Endothelial cell of umbilical vein (primary cell): ENCODE measurements at regions not wholly inside any gene's neighbourhood (a gene's known extent, or its start where the extent isn't known, plus 50 kb on each side); places are given as distances from the start of the nearest gene placed in this dataset.

ENCODE experiments used
- BruUV-seq: library from RNA; stranded (reverse); fragments of 400-500 nt; replicated peaks from 2 replicates; lab custom pipeline; 2021; lab: Mats Ljungman, UMichigan
- CTCF ChIA-PET: fragments of 300-600, 350-600 bp; sonication (Branson Sonifier 250); formaldehyde crosslinking; loops from one replicate; lab custom pipeline; 2021; ENCODE audit warnings: antibody characterized with exemption, inconsistent platforms; lab: Charles Lee
- POLR2A ChIA-PET: fragments of 300-600, 350-600 bp; sonication (Branson Sonifier 250); formaldehyde crosslinking; loops from one replicate; lab custom pipeline; 2021; ENCODE audit warnings: antibody characterized with exemption, inconsistent platforms; lab: Charles Lee
- DNase-seq: peaks from one replicate; pipeline ENCODE4 v3.0.0-alpha.2; 2011; ENCODE audit warnings: low read depth, low spot score
- FAIRE-seq: peaks from 2 replicates; lab custom pipeline; 2011; peaks lifted over from hg19 to GRCh38; lab: Jason Lieb, UNC
- H2AFZ ChIP-seq: 2 replicates; pipeline ENCODE4 v1.6.0; 2012; ENCODE audit warnings: low read depth, low read length, control low read depth, inconsistent platforms
- H3K27ac ChIP-seq: 2 replicates; pipeline ENCODE4 v1.5.1; 2011; ENCODE audit warnings: low read depth, mild to moderate bottlenecking, control low read depth, low read length, moderate library complexity; ENCODE audit not compliant: insufficient read depth
- H3K27me3 ChIP-seq, 2 experiments: 2 replicates each; pipeline versions ENCODE4 v1.6.0 to v1.6.1; 2011; ENCODE audit warnings: low read length in 2 of 2, mixed read lengths in 1 of 2; ENCODE audit not compliant: control insufficient read depth in 2 of 2, insufficient read depth in 2 of 2
- H3K36me3 ChIP-seq, 2 experiments: 2 replicates in 1 of 2; 3 replicates in 1 of 2; pipeline ENCODE4 v1.5.1; 2011; ENCODE audit warnings: low read length in 2 of 2, mild to moderate bottlenecking in 1 of 2, moderate library complexity in 1 of 2; ENCODE audit not compliant: control insufficient read depth in 2 of 2, insufficient read depth in 2 of 2; ENCODE audit errors: extremely low read depth in 1 of 2
- H3K4me1 ChIP-seq: 3 replicates; pipeline ENCODE4 v1.5.1; 2011; ENCODE audit warnings: mild to moderate bottlenecking, low read length; ENCODE audit not compliant: control insufficient read depth, insufficient read depth; ENCODE audit errors: extremely low read depth
- H3K4me2 ChIP-seq: 2 replicates; pipeline ENCODE4 v1.6.1; 2011; ENCODE audit warnings: low read length, control low read depth, mixed read lengths; ENCODE audit not compliant: insufficient read depth
- H3K4me3 ChIP-seq, 3 experiments: fragments of 200-600 bp in 1 of 3; sonication (generic), shearing (Covaris generic) in 1 of 3; replicated peaks in 1 of 3; 2 replicates each; pipeline ENCODE4 v1.5.1; 2011 to 2016; ENCODE audit warnings: control low read depth in 3 of 3, low read length in 3 of 3, mild to moderate bottlenecking in 2 of 3, inconsistent platforms in 1 of 3, low read depth in 1 of 3, moderate library complexity in 1 of 3; ENCODE audit not compliant: insufficient read depth in 1 of 3
- H3K79me2 ChIP-seq: 2 replicates; pipeline ENCODE4 v1.6.0; 2012; ENCODE audit warnings: low read length, inconsistent platforms; ENCODE audit not compliant: control insufficient read depth, insufficient read depth
- H3K9ac ChIP-seq: replicated peaks from 2 replicates; pipeline ENCODE3; 2011; ENCODE audit warnings: low read length, control low read depth; ENCODE audit not compliant: insufficient read depth; ENCODE audit errors: extremely low read depth
- H3K9me1 ChIP-seq: replicated peaks from 3 replicates; pipeline ENCODE4 v1.6.0; 2011; ENCODE audit warnings: mild to moderate bottlenecking, low read length; ENCODE audit not compliant: control insufficient read depth, insufficient read depth; ENCODE audit errors: extremely low read depth
- H3K9me3 ChIP-seq: replicated peaks from 2 replicates; pipeline ENCODE4 v1.5.1; 2012; ENCODE audit warnings: low read length, inconsistent platforms; ENCODE audit not compliant: control insufficient read depth, insufficient read depth
- H4K20me1 ChIP-seq: replicated peaks from 2 replicates; pipeline ENCODE3; 2011; ENCODE audit warnings: mild to moderate bottlenecking, low read length; ENCODE audit not compliant: control insufficient read depth, insufficient read depth; ENCODE audit errors: extremely low read depth
- CTCF ChIP-seq, 2 donors: IDR thresholded peaks; 1 replicate in 1 of 2; 2 replicates in 1 of 2; pipeline ENCODE4 v1.5.1; 2011; ENCODE audit warnings: low read length in 2 of 2, mild to moderate bottlenecking in 2 of 2, moderate library complexity in 2 of 2, control low read depth in 1 of 2, inconsistent platforms in 1 of 2, low read depth in 1 of 2; ENCODE audit not compliant: insufficient read depth in 1 of 2; ENCODE audit errors: extremely low read depth in 1 of 2
- EZH2 ChIP-seq: IDR thresholded peaks from 2 replicates; pipeline ENCODE4 v1.6.1; 2012; ENCODE audit warnings: borderline replicate concordance, low read depth, mild to moderate bottlenecking, moderate library complexity, low read length, inconsistent platforms; ENCODE audit not compliant: severe bottlenecking
- FOS ChIP-seq: IDR thresholded peaks from 2 replicates; pipeline ENCODE4 v1.6.1; 2011; ENCODE audit warnings: mild to moderate bottlenecking, low read length, moderate library complexity, borderline replicate concordance; ENCODE audit not compliant: insufficient read depth
- GATA2 ChIP-seq: IDR thresholded peaks from 2 replicates; pipeline ENCODE4 v1.7.0; 2011; ENCODE audit warnings: low read depth, mild to moderate bottlenecking, moderate library complexity, mixed read lengths, low read length; ENCODE audit not compliant: insufficient read length, insufficient read depth
- JUN ChIP-seq: IDR thresholded peaks from 2 replicates; pipeline ENCODE4 v1.6.1; 2011; ENCODE audit warnings: borderline replicate concordance, low read depth; ENCODE audit not compliant: insufficient read length, insufficient read depth
- MYC ChIP-seq: IDR thresholded peaks from one replicate; pipeline ENCODE4 v1.6.1; 2011; ENCODE audit warnings: mild to moderate bottlenecking, low read depth, low read length
- POLR2A ChIP-seq: IDR thresholded peaks from 2 replicates; pipeline ENCODE4 v1.6.1; 2012; ENCODE audit warnings: low read depth, mild to moderate bottlenecking, control low read depth, low read length
- POLR2AphosphoS5 ChIP-seq: IDR thresholded peaks from 2 replicates; pipeline ENCODE4 v1.6.1; 2012; ENCODE audit warnings: low read depth, mild to moderate bottlenecking, control low read depth, low read length, moderate library complexity; ENCODE audit not compliant: insufficient read depth
- dilution Hi-C: fragments of 300-500 bp; cut with MboI; formaldehyde crosslinking; loops from one replicate; pipeline ENCODE4 v1.15.0; 2019; ENCODE audit warnings: low sequenced_read_pairs; ENCODE audit not compliant: extremely low pct_ligation_motif_present
- intact Hi-C: fragments of 100-400 bp; cut with micrococcal nuclease; formaldehyde crosslinking; loops from one replicate; pipeline ENCODE4 v1.10.0; 2022
- TF ChIP-seq, protein P1 (sequence below): IDR thresholded peaks from 2 replicates; pipeline ENCODE4 v1.6.1; 2011; ENCODE audit not compliant: insufficient read depth, insufficient read length

- FAIRE-seq (no peak), DNase-seq (no peak)
- peaks cover 8% of the 10 kb centered on the region for H3K9me3 ChIP-seq
- intact Hi-C loops: no loop called here
- no peaks in the 10 kb centered on the region for H4K20me1 ChIP-seq
- BruUV-seq: no TSS peak
- dilution Hi-C loops: no loop called here
- H3K9ac ChIP-seq: no peak overlapping the region
- ChIA-PET CTCF (no interaction called here), POLR2A (no interaction called here)
- no peak overlapping the region for H3K27ac ChIP-seq
- no peaks in the 10 kb centered on the region for H3K9me1 ChIP-seq
- no peaks in the 10 kb centered on the region for H3K36me3 ChIP-seq
- TF ChIP-seq FOS: no peak
- TF ChIP-seq GATA2: no peak
- no peak for TF ChIP-seq MYC
- TF ChIP-seq POLR2AphosphoS5: no peak
- TF ChIP-seq, protein P1, sequence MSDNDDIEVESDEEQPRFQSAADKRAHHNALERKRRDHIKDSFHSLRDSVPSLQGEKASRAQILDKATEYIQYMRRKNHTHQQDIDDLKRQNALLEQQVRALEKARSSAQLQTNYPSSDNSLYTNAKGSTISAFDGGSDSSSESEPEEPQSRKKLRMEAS: no peak
- TF ChIP-seq JUN: no peak
- no peak for TF ChIP-seq POLR2A
- no peak for TF ChIP-seq EZH2
- TF ChIP-seq CTCF (IDR thresholded peaks at IDR 0.05; ENCODE audit: extremely low read depth in 1 of 2, insufficient read depth in 1 of 2, low read depth in 1 of 2, low read length in 2 of 2): no peak
- no peaks in the 10 kb centered on the region for H3K27me3 ChIP-seq
- H3K4me1 ChIP-seq: no peaks in the 10 kb centered on the region
- H2AFZ ChIP-seq: no peak overlapping the region
- no peaks in the 10 kb centered on the region for H3K79me2 ChIP-seq
- no peak overlapping the region for H3K4me2 ChIP-seq
- H3K4me3 ChIP-seq: no peak overlapping the region
These were observed 245.7 kb upstream of the ELAVL2 start for GRCh38 chr9:24071716-24072115.
